K562 (cell line): ENCODE measurements at regions not wholly inside any gene's neighbourhood (a gene's known extent, or its start where the extent isn't known, plus 50 kb on each side); places are given as distances from the start of the nearest gene placed in this dataset.

Experiments used
- CTCF ChIP-seq, 3 experiments: IDR thresholded peaks in 2 of 3; conservative IDR thresholded peaks in 1 of 3; 2 replicates each; pipeline ENCODE4 v1.5.1; 2011 to 2012; ENCODE audit warnings: low read length in 3 of 3, mild to moderate bottlenecking in 3 of 3, control low read depth in 2 of 3, improper control_type of control experiment in 1 of 3, inconsistent platforms in 1 of 3, low read depth in 1 of 3, mixed read lengths in 1 of 3, moderate library complexity in 1 of 3; ENCODE audit not compliant: insufficient read depth in 2 of 3
- DNMT1 ChIP-seq: fragments of 450-650 bp; IDR thresholded peaks from 2 replicates; pipeline ENCODE4 v1.6.1; 2016; ENCODE audit warnings: antibody characterized with exemption, mild to moderate bottlenecking
- ETV6 ChIP-seq, 3 experiments: fragments of 150-350 bp in 1 of 3; sonication (generic) in 1 of 3; formaldehyde crosslinking in 1 of 3; IDR thresholded peaks; 2 replicates each; pipeline versions ENCODE4 v1.6.1 to v1.8.0; 2014 to 2022; ENCODE audit warnings: borderline replicate concordance in 2 of 3, low read depth in 2 of 3, antibody characterized with exemption in 1 of 3, low read length in 1 of 3, mild to moderate bottlenecking in 1 of 3, missing genetic modification reagents in 1 of 3
- KLF10 ChIP-seq: fragments of 250-450 bp; sonication (Bioruptor Pico); IDR thresholded peaks from 2 replicates; pipeline ENCODE4 v1.6.1; 2021; ENCODE audit warnings: matching md5 sums
- MXI1 ChIP-seq: IDR thresholded peaks from 2 replicates; pipeline ENCODE4 v1.6.1; 2011; ENCODE audit warnings: low read depth, mild to moderate bottlenecking, improper control_type of control experiment, low read length
- POLR2AphosphoS5 ChIP-seq: IDR thresholded peaks from 2 replicates; pipeline ENCODE4 v1.6.1; 2011; ENCODE audit warnings: mild to moderate bottlenecking, low read depth, low read length, moderate library complexity; ENCODE audit not compliant: control insufficient read depth, insufficient read depth
- SAFB2 ChIP-seq: fragments of 200-400 bp; formaldehyde crosslinking; IDR thresholded peaks from 2 replicates; pipeline ENCODE4 v1.6.1; 2018; ENCODE audit warnings: borderline replicate concordance, low read length, low read depth, moderate library complexity; ENCODE audit not compliant: severe bottlenecking
- ZBTB11 ChIP-seq, 3 experiments: fragments of 200-800 bp in 1 of 3; fragments of 250-450 bp in 1 of 3; fragments of 450-650 bp in 1 of 3; sonication (Bioruptor Pico) in 1 of 3; sonication (Bioruptor generic) in 1 of 3; formaldehyde crosslinking in 1 of 3; IDR thresholded peaks; 2 replicates each; pipeline versions ENCODE4 v1.6.1 to v1.8.0; 2016 to 2022; ENCODE audit warnings: mild to moderate bottlenecking in 2 of 3, missing genetic modification characterization in 2 of 3, missing compliant biosample characterization in 1 of 3, moderate library complexity in 1 of 3
- ZBTB26 ChIP-seq: fragments of 450-650 bp; formaldehyde crosslinking; IDR thresholded peaks from 2 replicates; pipeline ENCODE4 v1.4.0; 2022; ENCODE audit warnings: missing genetic modification characterization
- ZFX ChIP-seq: sonication (generic); formaldehyde crosslinking; IDR thresholded peaks from 2 replicates; pipeline ENCODE4 v1.8.0; 2022; ENCODE audit warnings: mild to moderate bottlenecking, missing genetic modification reagents, moderate library complexity
- ZNF23 ChIP-seq: fragments of 250-450 bp; sonication (Bioruptor Pico); IDR thresholded peaks from 2 replicates; pipeline ENCODE4 v1.4.0; 2020; ENCODE audit warnings: mild to moderate bottlenecking

GRCh38 chr15:39110746-39111145, 470.1 kb upstream of the THBS1 start:
- TF ChIP-seq MXI1 (no peak), KLF10 (CRISPR knock-in tag) (no peak), ZBTB26 (CRISPR knock-in tag) (no peak), ZFX (CRISPR knock-in tag) (no peak), CTCF (IDR thresholded peaks at IDR 0.05 in 2 of 3, conservative IDR thresholded peaks at IDR 0.05 in 1 of 3; ENCODE audit: insufficient read depth in 2 of 3, low read depth in 1 of 3, low read length in 3 of 3) (no peak), ETV6 (IDR thresholded peaks at IDR 0.05; ENCODE audit: borderline replicate concordance in 1 of 2, low read depth in 2 of 2, low read length in 1 of 2) (no peak), ETV6 (CRISPR knock-in tag; IDR thresholded peaks at IDR 0.05; ENCODE audit: borderline replicate concordance) (no peak), SAFB2 (no peak), POLR2AphosphoS5 (no peak), DNMT1 (no peak), ZNF23 (CRISPR knock-in tag) (no peak), ZBTB11 (CRISPR knock-in tag; IDR thresholded peaks at IDR 0.05) (no peak)
